ENCODE measurements at regions not wholly inside any gene's neighbourhood (a gene's known extent, or its start where the extent isn't known, plus 50 kb on each side); places are given as distances from the start of the nearest gene placed in this dataset.
"Not testable (repeated sequence)": the region's sequence is repeated elsewhere in the genome, so short reads cannot be mapped to it uniquely, and the experiment has no call there.

GRCh38 chr2:18271370-18272147 lies 288.9 kb downstream of the RDH14 start:
- Mint-ChIP-seq H3K4me3 (no peak overlapping the region), H3K27ac (no peak overlapping the region), H3K27me3 (no peaks in the 10 kb centered on the region), H3K9me3 (no peaks in the 10 kb centered on the region), H3K4me1 (no peaks in the 10 kb centered on the region), H3K36me3 (ENCODE audit: low read depth) (no peaks in the 10 kb centered on the region)
- no peak for ATAC-seq
- DNase-seq = no peak

GRCh38 chr2:18268400-18268799 lies 292.1 kb downstream of the RDH14 start:
- Mint-ChIP-seq H3K9me3 (no peaks in the 10 kb centered on the region), H3K36me3 (ENCODE audit: low read depth) (no peaks in the 10 kb centered on the region), H3K4me3 (no peak overlapping the region), H3K4me1 (no peaks in the 10 kb centered on the region), H3K27me3 (no peaks in the 10 kb centered on the region), H3K27ac (no peak overlapping the region)
- ATAC-seq (no peak), DNase-seq (no peak)

- Mint-ChIP-seq H3K4me3 (no peak overlapping the region), H3K27ac (no peak overlapping the region), H3K36me3 (ENCODE audit: low read depth) (no peaks in the 10 kb centered on the region), H3K27me3 (no peaks in the 10 kb centered on the region), H3K4me1 (no peaks in the 10 kb centered on the region), H3K9me3 (no peaks in the 10 kb centered on the region)
- no peak for DNase-seq
- no peak for ATAC-seq
Measured at GRCh38 chr2:18267501-18267900, 293.0 kb downstream of the RDH14 start.

GRCh38 chr2:18266699-18267098 lies 293.8 kb downstream of the RDH14 start:
- H3K27ac Mint-ChIP-seq; H3K4me1 Mint-ChIP-seq; H3K9me3 Mint-ChIP-seq; H3K36me3 Mint-ChIP-seq (ENCODE audit: low read depth); DNase-seq; H3K27me3 Mint-ChIP-seq; ATAC-seq; H3K4me3 Mint-ChIP-seq: not testable (repeated sequence)

GRCh38 chr2:18265614-18266586 lies 294.6 kb downstream of the RDH14 start:
- no peaks in the 10 kb centered on the region for H3K27me3 Mint-ChIP-seq
- H3K4me3 Mint-ChIP-seq = no peak overlapping the region
- H3K9me3 Mint-ChIP-seq = no peaks in the 10 kb centered on the region
- H3K27ac Mint-ChIP-seq = no peak overlapping the region
- no peak for ATAC-seq
- no peaks in the 10 kb centered on the region for H3K4me1 Mint-ChIP-seq
- no peak for DNase-seq
- H3K36me3 Mint-ChIP-seq (ENCODE audit: low read depth) = no peaks in the 10 kb centered on the region

DNA sequence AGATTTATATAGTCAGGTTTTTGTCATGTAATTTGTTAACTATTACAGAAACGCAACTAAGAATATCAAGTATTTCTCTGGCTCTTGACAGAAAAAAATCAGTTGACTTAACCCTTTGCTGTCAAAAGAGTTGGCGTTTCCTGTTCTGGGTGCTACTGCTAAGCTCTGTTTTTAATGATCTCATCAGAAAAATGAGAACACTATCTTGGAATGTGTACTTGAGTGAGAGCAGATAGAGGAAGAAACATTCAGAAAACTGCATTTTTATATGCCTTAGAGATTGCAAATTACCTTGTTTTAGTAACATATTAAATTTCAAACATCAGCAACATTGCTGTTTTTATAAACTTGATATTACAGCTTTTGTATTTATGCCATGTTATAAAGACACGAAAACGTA lies 297.9 kb downstream of the RDH14 start:
- no peak overlapping the region for H3K4me3 Mint-ChIP-seq
- no peaks in the 10 kb centered on the region for H3K4me1 Mint-ChIP-seq
- no peak for ATAC-seq
- no peaks in the 10 kb centered on the region for H3K36me3 Mint-ChIP-seq (ENCODE audit: low read depth)
- peaks cover 2% of the 10 kb centered on the region for H3K27me3 Mint-ChIP-seq
- no peak overlapping the region for H3K27ac Mint-ChIP-seq
- no peaks in the 10 kb centered on the region for H3K9me3 Mint-ChIP-seq
- DNase-seq = no peak

GRCh38 chr2:18253686-18254197 lies 306.7 kb downstream of the RDH14 start:
- DNase-seq (no peak), ATAC-seq (no peak)
- H3K9me3 Mint-ChIP-seq = no peaks in the 10 kb centered on the region
- H3K4me3 Mint-ChIP-seq = no peak overlapping the region
- no peaks in the 10 kb centered on the region for H3K36me3 Mint-ChIP-seq (ENCODE audit: low read depth)
- H3K27ac Mint-ChIP-seq = no peak overlapping the region
- H3K4me1 Mint-ChIP-seq = no peaks in the 10 kb centered on the region
- no peaks in the 10 kb centered on the region for H3K27me3 Mint-ChIP-seq

DNA sequence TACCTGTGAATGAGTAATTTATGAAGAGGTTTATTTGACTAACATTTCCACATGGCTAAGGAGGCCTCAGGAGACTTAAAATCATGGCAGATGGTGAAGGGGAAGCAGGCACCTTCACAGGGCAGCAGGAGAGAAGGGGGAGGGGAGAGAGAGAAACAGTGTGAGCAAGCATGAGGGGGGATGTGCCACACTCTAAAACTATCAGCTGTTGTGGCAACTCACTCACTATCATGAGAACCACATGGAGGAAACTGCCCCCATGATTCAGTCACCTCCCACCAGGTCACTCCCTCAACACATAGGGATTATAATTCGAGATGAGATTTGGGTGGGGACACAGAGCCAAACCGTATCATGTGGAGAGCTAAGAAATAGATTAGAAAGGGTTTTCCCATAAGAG lies 309.0 kb downstream of the RDH14 start:
- no peak overlapping the region for H3K4me3 Mint-ChIP-seq
- ATAC-seq = no peak
- DNase-seq = no peak
- H3K9me3 Mint-ChIP-seq = no peaks in the 10 kb centered on the region
- no peak overlapping the region for H3K27ac Mint-ChIP-seq
- H3K36me3 Mint-ChIP-seq (ENCODE audit: low read depth) = no peaks in the 10 kb centered on the region
- no peaks in the 10 kb centered on the region for H3K4me1 Mint-ChIP-seq
- no peaks in the 10 kb centered on the region for H3K27me3 Mint-ChIP-seq

GRCh38 chr2:18247282-18248110 lies 313.0 kb downstream of the RDH14 start:
- H3K36me3 Mint-ChIP-seq (ENCODE audit: low read depth) = no peaks in the 10 kb centered on the region

DNA sequence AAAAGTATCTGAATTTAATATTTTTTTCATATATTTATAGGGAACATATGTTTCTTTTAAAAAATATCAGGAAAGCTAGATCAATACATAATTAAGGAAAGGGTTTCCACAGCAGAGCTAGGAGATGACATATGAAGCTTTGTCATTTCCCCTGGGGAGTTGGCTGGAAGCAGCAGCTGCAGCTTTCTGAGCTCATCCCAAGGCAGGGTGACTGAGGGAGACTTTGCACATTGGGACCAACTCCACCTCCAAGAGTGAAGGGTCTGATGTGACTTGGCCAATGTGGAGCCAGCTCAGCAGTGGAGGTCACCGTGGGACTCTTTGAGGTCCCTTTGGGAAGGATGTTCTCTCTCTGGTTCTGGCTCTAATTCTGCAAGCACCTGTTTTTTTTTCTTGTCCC lies 315.1 kb downstream of the RDH14 start:
- no peaks in the 10 kb centered on the region for H3K4me1 Mint-ChIP-seq

More at GRCh38 chr2:18247282-18248110, 313.0 kb downstream of the RDH14 start:
- Mint-ChIP-seq H3K4me3 (no peak overlapping the region), H3K4me1 (no peaks in the 10 kb centered on the region), H3K27ac (no peak overlapping the region), H3K27me3 (no peaks in the 10 kb centered on the region), H3K9me3 (no peaks in the 10 kb centered on the region)
- DNase-seq (no peak), ATAC-seq (no peak)

DNA sequence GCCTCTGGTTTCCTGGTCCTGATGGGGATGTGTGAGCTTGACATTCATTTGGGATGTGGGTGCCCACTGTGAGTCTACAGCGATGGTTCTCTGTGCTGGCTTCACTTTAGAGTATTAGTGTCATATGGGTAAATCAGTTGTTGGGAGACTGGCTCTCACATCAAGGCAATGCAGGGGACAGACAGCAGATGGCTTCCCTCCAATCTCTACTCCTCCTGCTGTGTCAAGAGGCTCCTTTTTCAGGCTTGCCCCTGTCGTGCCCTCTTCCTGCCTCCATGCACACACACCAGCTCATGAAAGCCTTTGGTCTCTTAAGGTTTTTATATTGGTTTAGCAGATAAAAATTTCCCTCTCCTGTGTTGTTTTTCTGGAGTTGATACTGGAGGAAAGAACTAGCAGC lies 315.6 kb downstream of the RDH14 start:
- no peak for DNase-seq

More for the DNA sequence above, 315.1 kb downstream of the RDH14 start:
- Mint-ChIP-seq H3K27me3 (peaks cover 5% of the 10 kb centered on the region), H3K4me3 (no peak overlapping the region), H3K9me3 (peaks cover 2% of the 10 kb centered on the region), H3K36me3 (ENCODE audit: low read depth) (no peaks in the 10 kb centered on the region), H3K27ac (no peak overlapping the region)
- ATAC-seq = no peak
- DNase-seq = no peak

DNA sequence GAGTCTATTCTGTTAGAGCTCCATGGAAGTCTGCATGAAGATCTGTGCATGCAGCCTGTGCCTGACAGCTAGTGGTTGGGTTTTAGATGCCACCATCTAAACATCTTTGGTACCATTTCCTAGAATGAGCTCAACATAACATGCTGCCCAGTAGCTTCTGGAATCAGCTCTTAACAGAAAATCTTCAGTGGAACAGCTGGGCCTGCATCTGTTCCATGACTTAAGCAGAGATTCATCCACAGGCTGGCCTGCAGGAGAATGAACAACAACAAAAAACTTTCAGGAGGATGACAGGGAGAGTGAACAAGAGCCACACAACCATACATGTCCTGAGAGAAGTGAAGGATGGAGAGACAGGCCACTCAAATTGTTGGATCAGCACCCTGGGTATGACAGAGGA lies 316.6 kb downstream of the RDH14 start:
- H3K4me1 Mint-ChIP-seq = no peaks in the 10 kb centered on the region
- no peak overlapping the region for H3K4me3 Mint-ChIP-seq
- no peak for DNase-seq
- no peak for ATAC-seq
- peaks cover 2% of the 10 kb centered on the region for H3K9me3 Mint-ChIP-seq
- peaks cover 9% of the 10 kb centered on the region for H3K27me3 Mint-ChIP-seq
- H3K36me3 Mint-ChIP-seq (ENCODE audit: low read depth) = no peaks in the 10 kb centered on the region
- no peak overlapping the region for H3K27ac Mint-ChIP-seq

More for the DNA sequence above, 315.6 kb downstream of the RDH14 start:
- H3K9me3 Mint-ChIP-seq = peaks cover 2% of the 10 kb centered on the region
- no peak for ATAC-seq
- H3K4me3 Mint-ChIP-seq = no peak overlapping the region
- no peaks in the 10 kb centered on the region for H3K4me1 Mint-ChIP-seq
- peaks cover 9% of the 10 kb centered on the region for H3K27me3 Mint-ChIP-seq
- no peaks in the 10 kb centered on the region for H3K36me3 Mint-ChIP-seq (ENCODE audit: low read depth)
- no peak overlapping the region for H3K27ac Mint-ChIP-seq

GRCh38 chr2:18242716-18243115 lies 317.7 kb downstream of the RDH14 start:
- Mint-ChIP-seq H3K9me3 (peaks cover 2% of the 10 kb centered on the region), H3K27me3 (peaks cover 12% of the 10 kb centered on the region), H3K27ac (no peak overlapping the region), H3K4me3 (no peak overlapping the region), H3K4me1 (no peaks in the 10 kb centered on the region), H3K36me3 (ENCODE audit: low read depth) (no peaks in the 10 kb centered on the region)
- no peak for DNase-seq
- ATAC-seq = no peak

- Mint-ChIP-seq H3K4me1 (no peaks in the 10 kb centered on the region), H3K27ac (no peak overlapping the region), H3K27me3 (peaks cover 15% of the 10 kb centered on the region), H3K9me3 (peaks cover 2% of the 10 kb centered on the region), H3K36me3 (ENCODE audit: low read depth) (no peaks in the 10 kb centered on the region), H3K4me3 (no peak overlapping the region)
- no peak for DNase-seq
- no peak for ATAC-seq
Measured at GRCh38 chr2:18238209-18238608, 322.2 kb downstream of the RDH14 start.

Measured in activated naive CD8-positive, alpha-beta T cell treated with anti-CD3 and anti-CD28 coated beads, Interleukin-2, amount 50 U/mL, for 24 hours (primary cell).